ENCODE measurements at regions not wholly inside any gene's neighbourhood (a gene's known extent, or its start where the extent isn't known, plus 50 kb on each side); places are given as distances from the start of the nearest gene placed in this dataset.

GRCh38 chr6:98272060-98272459 is 562.3 kb upstream of the POU3F2 start:
- H3K27ac ChIP-seq = no peak overlapping the region
- H3K9ac ChIP-seq = no peak overlapping the region
- no peak for TF ChIP-seq CTCF (conservative IDR thresholded peaks at IDR 0.05; ENCODE audit: low read depth, low read length)
- H3K36me3 ChIP-seq (ENCODE audit: insufficient read depth) = no peaks in the 10 kb centered on the region
- no peaks in the 10 kb centered on the region for H3K79me2 ChIP-seq (ENCODE audit: insufficient read depth, low read depth)
- H2AFZ ChIP-seq (ENCODE audit: low read depth) = no peak overlapping the region
- no peaks in the 10 kb centered on the region for H3K27me3 ChIP-seq (ENCODE audit: insufficient read depth, low read depth)
- H3K4me3 ChIP-seq (IDR thresholded peaks at IDR 0.05; ENCODE audit: insufficient read depth, low read depth, low read length) = no peak overlapping the region
- H4K20me1 ChIP-seq (ENCODE audit: insufficient read depth) = no peaks in the 10 kb centered on the region
- no peak overlapping the region for H3K4me2 ChIP-seq
- H3K4me1 ChIP-seq (ENCODE audit: low read depth, poor library complexity, severe bottlenecking) = no peaks in the 10 kb centered on the region

- TF ChIP-seq CTCF (conservative IDR thresholded peaks at IDR 0.05; ENCODE audit: low read depth, low read length) = no peak
- Histone ChIP-seq H3K36me3 (ENCODE audit: insufficient read depth) (no peaks in the 10 kb centered on the region), H3K4me2 (no peak overlapping the region), H3K9ac (no peak overlapping the region), H3K4me1 (ENCODE audit: low read depth, poor library complexity, severe bottlenecking) (no peaks in the 10 kb centered on the region), H3K79me2 (ENCODE audit: insufficient read depth, low read depth) (no peaks in the 10 kb centered on the region), H3K27me3 (ENCODE audit: insufficient read depth, low read depth) (no peaks in the 10 kb centered on the region), H3K27ac (no peak overlapping the region), H2AFZ (ENCODE audit: low read depth) (no peak overlapping the region), H4K20me1 (ENCODE audit: insufficient read depth) (no peaks in the 10 kb centered on the region), H3K4me3 (IDR thresholded peaks at IDR 0.05; ENCODE audit: insufficient read depth, low read depth, low read length) (no peak overlapping the region)
Observed at GRCh38 chr6:98274691-98275090, 559.7 kb upstream of the POU3F2 start.

GRCh38 chr6:98280492-98280891 is 553.9 kb upstream of the POU3F2 start:
- no peak overlapping the region for H2AFZ ChIP-seq (ENCODE audit: low read depth)
- no peak overlapping the region for H3K9ac ChIP-seq
- H3K27ac ChIP-seq = no peak overlapping the region
- no peak overlapping the region for H3K4me3 ChIP-seq (IDR thresholded peaks at IDR 0.05; ENCODE audit: insufficient read depth, low read depth, low read length)
- no peaks in the 10 kb centered on the region for H3K27me3 ChIP-seq (ENCODE audit: insufficient read depth, low read depth)
- no peaks in the 10 kb centered on the region for H3K36me3 ChIP-seq (ENCODE audit: insufficient read depth)
- H3K79me2 ChIP-seq (ENCODE audit: insufficient read depth, low read depth) = no peaks in the 10 kb centered on the region
- H4K20me1 ChIP-seq (ENCODE audit: insufficient read depth) = no peaks in the 10 kb centered on the region
- no peak for TF ChIP-seq CTCF (conservative IDR thresholded peaks at IDR 0.05; ENCODE audit: low read depth, low read length)
- no peaks in the 10 kb centered on the region for H3K4me1 ChIP-seq (ENCODE audit: low read depth, poor library complexity, severe bottlenecking)
- no peak overlapping the region for H3K4me2 ChIP-seq

GRCh38 chr6:98286620-98287019 is 547.8 kb upstream of the POU3F2 start:
- Histone ChIP-seq H2AFZ (ENCODE audit: low read depth) (no peak overlapping the region), H3K9ac (no peak overlapping the region), H4K20me1 (ENCODE audit: insufficient read depth) (no peaks in the 10 kb centered on the region), H3K4me3 (IDR thresholded peaks at IDR 0.05; ENCODE audit: insufficient read depth, low read depth, low read length) (no peak overlapping the region), H3K27ac (no peak overlapping the region), H3K36me3 (ENCODE audit: insufficient read depth) (no peaks in the 10 kb centered on the region), H3K27me3 (ENCODE audit: insufficient read depth, low read depth) (no peaks in the 10 kb centered on the region), H3K4me1 (ENCODE audit: low read depth, poor library complexity, severe bottlenecking) (peaks cover 3% of the 10 kb centered on the region), H3K4me2 (no peak overlapping the region), H3K79me2 (ENCODE audit: insufficient read depth, low read depth) (no peaks in the 10 kb centered on the region)
- no peak for TF ChIP-seq CTCF (conservative IDR thresholded peaks at IDR 0.05; ENCODE audit: low read depth, low read length)

GRCh38 chr6:98287876-98288275 is 546.5 kb upstream of the POU3F2 start:
- Histone ChIP-seq H4K20me1 (ENCODE audit: insufficient read depth) (no peaks in the 10 kb centered on the region), H3K4me1 (ENCODE audit: low read depth, poor library complexity, severe bottlenecking) (peaks cover 3% of the 10 kb centered on the region), H3K36me3 (ENCODE audit: insufficient read depth) (no peaks in the 10 kb centered on the region), H3K27me3 (ENCODE audit: insufficient read depth, low read depth) (no peaks in the 10 kb centered on the region), H3K9ac (no peak overlapping the region), H3K79me2 (ENCODE audit: insufficient read depth, low read depth) (no peaks in the 10 kb centered on the region), H3K27ac (no peak overlapping the region), H2AFZ (ENCODE audit: low read depth) (no peak overlapping the region), H3K4me2 (no peak overlapping the region), H3K4me3 (IDR thresholded peaks at IDR 0.05; ENCODE audit: insufficient read depth, low read depth, low read length) (no peak overlapping the region)
- no peak for TF ChIP-seq CTCF (conservative IDR thresholded peaks at IDR 0.05; ENCODE audit: low read depth, low read length)

All from KMS-11 (cell line).